Thoracic aorta (tissue), 2 donors: ENCODE measurements at regions not wholly inside any gene's neighbourhood (a gene's known extent, or its start where the extent isn't known, plus 50 kb on each side); places are given as distances from the start of the nearest gene placed in this dataset.
"Not testable (repeated sequence)": the region's sequence is repeated elsewhere in the genome, so short reads cannot be mapped to it uniquely, and the experiment has no call there.

ENCODE experiments used
- ATAC-seq: fragments of 150-250 bp; one replicate; pipeline ENCODE4 v1.8.0; 2017; ENCODE audit warnings: low read depth; ENCODE audit not compliant: insufficient number of reproducible peaks, low FRiP score
- DNase-seq: peaks from one replicate; pipeline ENCODE4 v3.0.0-alpha.2; 2020; ENCODE audit warnings: low spot score
- H3K27ac ChIP-seq, 2 donors: fragments of 200-600 bp; sonication (generic); 1 replicate in 1 of 2; 2 replicates in 1 of 2; pipeline ENCODE4 v1.5.1; 2016; ENCODE audit warnings: mild to moderate bottlenecking in 2 of 2, moderate library complexity in 2 of 2
- H3K27me3 ChIP-seq: fragments of 200-600 bp; sonication (generic); replicated peaks from 2 replicates; pipeline ENCODE4 v1.6.0; 2016; ENCODE audit warnings: mild to moderate bottlenecking; ENCODE audit not compliant: insufficient read depth
- H3K36me3 ChIP-seq: fragments of 200-600 bp; sonication (generic); one replicate; pipeline ENCODE4 v1.5.1; 2016
- H3K4me1 ChIP-seq, 2 donors: fragments of 200-600 bp; sonication (generic); 1 replicate in 1 of 2; 2 replicates in 1 of 2; pipeline versions ENCODE4 v1.5.1 to v1.6.0; 2016; ENCODE audit warnings: low read depth in 2 of 2, mild to moderate bottlenecking in 1 of 2; ENCODE audit not compliant: control insufficient read depth in 1 of 2
- H3K4me3 ChIP-seq: fragments of 200-600 bp; sonication (generic); 2 replicates; pipeline ENCODE4 v1.5.1; 2016; ENCODE audit warnings: mild to moderate bottlenecking
- H3K9me3 ChIP-seq: fragments of 200-600 bp; sonication (generic); 2 replicates; pipeline ENCODE4 v1.5.1; 2016
- CTCF ChIP-seq: fragments of 200-600 bp; sonication (generic); IDR thresholded peaks from one replicate; pipeline ENCODE4 v1.5.1; 2019; ENCODE audit warnings: antibody characterized with exemption

GRCh38 chr10:21043044-21043443, 145.9 kb upstream of the NEBL start:
- ATAC-seq (no peak), DNase-seq (no peak)
- H3K4me3 ChIP-seq: no peak overlapping the region
- TF ChIP-seq CTCF: no peak
- no peaks in the 10 kb centered on the region for H3K9me3 ChIP-seq
- H3K27me3 ChIP-seq: no peaks in the 10 kb centered on the region
- no peaks in the 10 kb centered on the region for H3K4me1 ChIP-seq
- H3K27ac ChIP-seq: no peak overlapping the region
- H3K36me3 ChIP-seq: no peaks in the 10 kb centered on the region

- H3K9me3 ChIP-seq: no peaks in the 10 kb centered on the region
- no peaks in the 10 kb centered on the region for H3K4me1 ChIP-seq
- TF ChIP-seq CTCF: no peak
- no peaks in the 10 kb centered on the region for H3K27me3 ChIP-seq
- H3K4me3 ChIP-seq: no peak overlapping the region
- no peak overlapping the region for H3K27ac ChIP-seq
- H3K36me3 ChIP-seq: no peaks in the 10 kb centered on the region
- DNase-seq: no peak
- ATAC-seq: no peak
Measured at GRCh38 chr10:21042536-21042935, 145.4 kb upstream of the NEBL start.

GRCh38 chr10:21041763-21042458, 144.8 kb upstream of the NEBL start:
- H3K9me3 ChIP-seq: no peaks in the 10 kb centered on the region
- no peak for ATAC-seq
- H3K27me3 ChIP-seq: no peaks in the 10 kb centered on the region
- DNase-seq: no peak
- H3K27ac ChIP-seq: no peak overlapping the region
- no peak for TF ChIP-seq CTCF
- no peak overlapping the region for H3K4me3 ChIP-seq
- no peaks in the 10 kb centered on the region for H3K36me3 ChIP-seq
- H3K4me1 ChIP-seq: no peaks in the 10 kb centered on the region

GRCh38 chr10:21039721-21040120, 142.6 kb upstream of the NEBL start:
- no peaks in the 10 kb centered on the region for H3K27me3 ChIP-seq
- no peaks in the 10 kb centered on the region for H3K9me3 ChIP-seq
- no peak overlapping the region for H3K27ac ChIP-seq
- DNase-seq: no peak
- H3K4me1 ChIP-seq: no peaks in the 10 kb centered on the region
- no peak for TF ChIP-seq CTCF
- no peak for ATAC-seq
- H3K4me3 ChIP-seq: no peak overlapping the region
- no peaks in the 10 kb centered on the region for H3K36me3 ChIP-seq

GRCh38 chr10:21036757-21037156, 139.6 kb upstream of the NEBL start:
- no peak for TF ChIP-seq CTCF
- ATAC-seq (no peak), DNase-seq (no peak)
- no peak overlapping the region for H3K27ac ChIP-seq
- H3K4me1 ChIP-seq: no peaks in the 10 kb centered on the region
- no peaks in the 10 kb centered on the region for H3K36me3 ChIP-seq
- H3K9me3 ChIP-seq: no peaks in the 10 kb centered on the region
- no peak overlapping the region for H3K4me3 ChIP-seq
- no peaks in the 10 kb centered on the region for H3K27me3 ChIP-seq

- not testable (repeated sequence) for DNase-seq, H3K4me3 ChIP-seq, H3K27me3 ChIP-seq, H3K36me3 ChIP-seq, H3K9me3 ChIP-seq, H3K27ac ChIP-seq, ATAC-seq, H3K4me1 ChIP-seq
Measured at GRCh38 chr10:21034770-21035169, 137.7 kb upstream of the NEBL start.
